ENCODE measurements at regions not wholly inside any gene's neighbourhood (a gene's known extent, or its start where the extent isn't known, plus 50 kb on each side); places are given as distances from the start of the nearest gene placed in this dataset.

DNA sequence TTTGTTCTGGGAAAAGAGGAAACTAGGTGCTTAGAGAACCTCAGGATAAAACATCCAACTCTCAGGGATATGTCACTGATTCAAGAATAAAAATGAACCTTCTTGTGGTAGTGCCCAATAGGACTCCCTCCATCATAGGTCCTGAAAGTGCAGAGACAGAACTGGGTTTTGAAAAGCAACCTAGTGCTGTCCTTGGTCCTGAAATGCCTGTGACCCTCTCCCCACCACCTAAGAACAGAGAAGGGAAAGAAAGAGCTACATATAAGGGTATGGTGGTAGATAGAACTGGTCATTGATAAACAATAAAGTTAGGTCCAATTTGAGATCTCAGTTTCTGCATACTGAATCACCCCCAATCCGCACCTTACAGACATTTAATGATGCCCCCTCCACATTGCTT lies 953.3 kb downstream of the XPNPEP1 start:
- no peaks in the 10 kb centered on the region for H3K9me3 ChIP-seq (ENCODE audit: low read depth)
- H3K27me3 ChIP-seq (replicated peaks; ENCODE audit: insufficient read depth): no peaks in the 10 kb centered on the region
- no peaks in the 10 kb centered on the region for H3K79me2 ChIP-seq (ENCODE audit: insufficient read depth)
- no peak overlapping the region for H3K4me2 ChIP-seq (ENCODE audit: unreplicated experiment)
- H3K4me1 ChIP-seq (ENCODE audit: insufficient read depth): no peaks in the 10 kb centered on the region
- in situ Hi-C loops (cut with MboI): no loop called here
- H3K9me2 ChIP-seq (ENCODE audit: insufficient read depth): 0 out of 2 replicates have a peak, but pooled peaks cover 4% of the 10 kb centered on the region
- no peak overlapping the region for H2AFZ ChIP-seq
- 15 to 37% methylated on average over 1 of the region's 1 CpG for WGBS, 2 experiments (ENCODE audit: low coverage in 1 of 2, low lambda C conversion rate in 2 of 2, missing lambda C conversion rate in 2 of 2)
- H3K27ac ChIP-seq: no peak overlapping the region
- H3K9ac ChIP-seq: no peak overlapping the region
- no peaks in the 10 kb centered on the region for H3K36me3 ChIP-seq (ENCODE audit: low read depth)
- H3F3A ChIP-seq (ENCODE audit: insufficient read depth): no peaks in the 10 kb centered on the region
- TF ChIP-seq EZH2 (IDR thresholded peaks at IDR 0.05; ENCODE audit: insufficient read depth, poor library complexity, severe bottlenecking) (no peak), EZH2phosphoT487 (IDR thresholded peaks at IDR 0.05; ENCODE audit: insufficient read depth, low read depth) (no peak)
- H3K4me3 ChIP-seq: no peak overlapping the region
- DNase-seq: peak; percentile 53
- H4K20me1 ChIP-seq (ENCODE audit: insufficient read depth): no peaks in the 10 kb centered on the region

DNA sequence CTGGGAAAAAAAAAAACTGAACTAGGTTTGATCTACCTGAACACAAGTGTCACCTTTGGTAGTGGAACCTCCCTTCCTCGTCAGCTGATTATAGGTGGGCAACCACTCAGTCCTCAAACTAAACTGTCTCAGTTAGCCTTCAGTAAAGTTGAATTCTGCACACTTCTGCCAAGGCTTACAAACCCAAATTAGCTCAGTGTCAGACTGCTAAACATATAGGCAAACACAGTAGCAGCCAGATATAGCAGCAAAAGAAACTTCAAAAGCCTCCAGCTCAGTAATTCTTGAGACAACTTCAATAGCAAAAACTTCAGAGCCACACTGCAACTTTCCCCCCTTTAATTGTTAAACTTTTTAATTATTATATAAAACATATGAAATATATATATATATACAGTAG lies 956.9 kb downstream of the XPNPEP1 start:
- no peak overlapping the region for H3K9ac ChIP-seq
- no peaks in the 10 kb centered on the region for H3K27me3 ChIP-seq (replicated peaks; ENCODE audit: insufficient read depth)
- 25 to 44% methylated on average over 1 of the region's 1 CpG for WGBS, 2 experiments (ENCODE audit: low coverage in 1 of 2, low lambda C conversion rate in 2 of 2, missing lambda C conversion rate in 2 of 2)
- in situ Hi-C loops (cut with MboI): no loop called here
- no peak overlapping the region for H3K4me3 ChIP-seq
- H3K27ac ChIP-seq: no peak overlapping the region
- no peaks in the 10 kb centered on the region for H3F3A ChIP-seq (ENCODE audit: insufficient read depth)
- TF ChIP-seq EZH2 (IDR thresholded peaks at IDR 0.05; ENCODE audit: insufficient read depth, poor library complexity, severe bottlenecking) (no peak), EZH2phosphoT487 (IDR thresholded peaks at IDR 0.05; ENCODE audit: insufficient read depth, low read depth) (no peak)
- no peak overlapping the region for H3K4me2 ChIP-seq (ENCODE audit: unreplicated experiment)
- no peaks in the 10 kb centered on the region for H3K36me3 ChIP-seq (ENCODE audit: low read depth)
- H3K4me1 ChIP-seq (ENCODE audit: insufficient read depth): no peaks in the 10 kb centered on the region
- DNase-seq: no peak
- H3K79me2 ChIP-seq (ENCODE audit: insufficient read depth): no peaks in the 10 kb centered on the region
- H4K20me1 ChIP-seq (ENCODE audit: insufficient read depth): no peaks in the 10 kb centered on the region
- no peaks in the 10 kb centered on the region for H3K9me3 ChIP-seq (ENCODE audit: low read depth)
- no peak overlapping the region for H2AFZ ChIP-seq
- H3K9me2 ChIP-seq (ENCODE audit: insufficient read depth): 0 out of 2 replicates have a peak, but pooled peaks cover 4% of the 10 kb centered on the region

GRCh38 chr10:108966005-108966404 lies 957.3 kb downstream of the XPNPEP1 start:
- Histone ChIP-seq H3K36me3 (ENCODE audit: low read depth) (no peaks in the 10 kb centered on the region), H3K4me2 (ENCODE audit: unreplicated experiment) (no peak overlapping the region), H4K20me1 (ENCODE audit: insufficient read depth) (no peaks in the 10 kb centered on the region), H3K9me2 (ENCODE audit: insufficient read depth) (0 out of 2 replicates have a peak, but pooled peaks cover 4% of the 10 kb centered on the region), H3K27ac (no peak overlapping the region), H3K27me3 (replicated peaks; ENCODE audit: insufficient read depth) (no peaks in the 10 kb centered on the region), H3K4me1 (ENCODE audit: insufficient read depth) (no peaks in the 10 kb centered on the region), H3K4me3 (no peak overlapping the region), H3F3A (ENCODE audit: insufficient read depth) (no peaks in the 10 kb centered on the region), H2AFZ (no peak overlapping the region), H3K9ac (no peak overlapping the region), H3K79me2 (ENCODE audit: insufficient read depth) (no peaks in the 10 kb centered on the region), H3K9me3 (ENCODE audit: low read depth) (no peaks in the 10 kb centered on the region)
- in situ Hi-C loops (cut with MboI): no loop called here
- TF ChIP-seq EZH2phosphoT487 (IDR thresholded peaks at IDR 0.05; ENCODE audit: insufficient read depth, low read depth) (no peak), EZH2 (IDR thresholded peaks at IDR 0.05; ENCODE audit: insufficient read depth, poor library complexity, severe bottlenecking) (no peak)
- no peak for DNase-seq

- Histone ChIP-seq H3K4me3 (no peak overlapping the region), H3K9ac (no peak overlapping the region), H4K20me1 (ENCODE audit: insufficient read depth) (no peaks in the 10 kb centered on the region), H3K79me2 (ENCODE audit: insufficient read depth) (no peaks in the 10 kb centered on the region), H3K9me2 (ENCODE audit: insufficient read depth) (no peaks in the 10 kb centered on the region), H3K36me3 (ENCODE audit: low read depth) (no peaks in the 10 kb centered on the region), H3K9me3 (ENCODE audit: low read depth) (no peaks in the 10 kb centered on the region), H3K27me3 (replicated peaks; ENCODE audit: insufficient read depth) (no peaks in the 10 kb centered on the region), H3F3A (ENCODE audit: insufficient read depth) (peaks cover 10% of the 10 kb centered on the region; the same call in 1 of the 2 replicates), H2AFZ (no peak overlapping the region), H3K27ac (no peak overlapping the region), H3K4me2 (ENCODE audit: unreplicated experiment) (no peak overlapping the region), H3K4me1 (ENCODE audit: insufficient read depth) (peaks cover 13% of the 10 kb centered on the region)
- DNase-seq: no peak
- no peak for TF ChIP-seq EZH2phosphoT487 (IDR thresholded peaks at IDR 0.05; ENCODE audit: insufficient read depth, low read depth)
- no peak for TF ChIP-seq EZH2 (IDR thresholded peaks at IDR 0.05; ENCODE audit: insufficient read depth, poor library complexity, severe bottlenecking)
- in situ Hi-C loops (cut with MboI): no loop called here
Measured at GRCh38 chr10:108962172-108962571, 961.1 kb downstream of the XPNPEP1 start.

DNA sequence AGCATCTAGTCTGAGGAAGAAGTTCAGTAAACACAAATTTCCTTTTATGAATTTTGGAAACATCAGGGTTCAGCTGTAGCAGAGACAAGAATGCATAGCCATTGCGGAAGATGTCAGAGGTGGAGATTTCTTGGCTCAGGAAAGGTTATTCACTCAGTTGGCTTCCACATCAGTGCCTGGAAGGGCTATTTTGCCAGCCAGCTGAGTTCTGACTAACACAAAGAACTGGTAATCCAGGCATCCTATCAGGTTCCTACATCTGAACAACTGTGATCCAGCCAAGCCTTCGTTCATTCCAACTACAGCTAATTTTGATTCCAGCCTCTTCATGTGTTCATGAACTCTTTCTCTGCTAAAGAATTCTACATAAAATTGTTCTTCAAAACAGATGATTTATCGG lies 965.6 kb downstream of the XPNPEP1 start:
- Histone ChIP-seq H3K4me1 (ENCODE audit: insufficient read depth) (peaks cover 13% of the 10 kb centered on the region), H3K27me3 (replicated peaks; ENCODE audit: insufficient read depth) (no peaks in the 10 kb centered on the region), H2AFZ (no peak overlapping the region), H3K27ac (no peak overlapping the region), H3K9me2 (ENCODE audit: insufficient read depth) (no peaks in the 10 kb centered on the region), H3K4me3 (no peak overlapping the region), H3K4me2 (ENCODE audit: unreplicated experiment) (peak overlapping the region; percentile 45), H3K79me2 (ENCODE audit: insufficient read depth) (no peaks in the 10 kb centered on the region), H3F3A (ENCODE audit: insufficient read depth) (peaks cover 19% of the 10 kb centered on the region; the same call in 1 of the 2 replicates), H3K9ac (no peak overlapping the region), H3K36me3 (ENCODE audit: low read depth) (no peaks in the 10 kb centered on the region), H3K9me3 (ENCODE audit: low read depth) (no peaks in the 10 kb centered on the region), H4K20me1 (ENCODE audit: insufficient read depth) (no peaks in the 10 kb centered on the region)
- TF ChIP-seq EZH2phosphoT487 (IDR thresholded peaks at IDR 0.05; ENCODE audit: insufficient read depth, low read depth): no peak
- WGBS, 2 experiments (ENCODE audit: low coverage in 1 of 2, low lambda C conversion rate in 2 of 2, missing lambda C conversion rate in 2 of 2): 3 to 4% methylated on average over 3 of the region's 3 CpGs
- in situ Hi-C loops (cut with MboI): no loop called here
- DNase-seq: peak; percentile 82

Measured in GM23248 (cell line).